PC-9 (cell line): ENCODE measurements at regions not wholly inside any gene's neighbourhood (a gene's known extent, or its start where the extent isn't known, plus 50 kb on each side); places are given as distances from the start of the nearest gene placed in this dataset.

Source experiments
- EZH2 ChIP-seq: fragments of 200-600 bp; sonication (generic); IDR thresholded peaks from 2 replicates; pipeline ENCODE4 v1.8.0; 2017; ENCODE audit warnings: antibody characterized with exemption, low read depth
- TF ChIP-seq, protein P1 (sequence below): fragments of 200-600 bp; sonication (generic); conservative IDR thresholded peaks from 2 replicates; pipeline ENCODE4 v1.6.1; 2017; ENCODE audit warnings: mixed run types, antibody characterized with exemption, mild to moderate bottlenecking, moderate library complexity

DNA sequence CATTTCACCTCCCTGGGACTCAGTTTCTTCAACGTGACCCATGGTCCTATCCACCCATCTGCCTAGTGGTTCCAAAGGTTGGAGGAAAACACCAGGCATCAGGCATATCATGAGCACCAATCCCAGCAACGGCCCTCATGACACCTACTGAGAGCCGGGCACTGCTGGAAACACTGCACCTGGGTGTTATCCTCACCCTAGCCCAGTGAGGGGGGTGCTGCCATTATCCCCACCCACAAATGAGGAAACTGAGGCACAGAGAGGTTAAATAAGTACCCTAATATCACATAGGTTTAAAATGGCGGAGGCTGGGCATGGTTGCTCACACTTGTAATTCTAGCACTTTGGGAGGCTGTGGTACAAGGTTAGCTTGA is 206.9 kb downstream of the MATN1 start:
- TF ChIP-seq, protein P1, sequence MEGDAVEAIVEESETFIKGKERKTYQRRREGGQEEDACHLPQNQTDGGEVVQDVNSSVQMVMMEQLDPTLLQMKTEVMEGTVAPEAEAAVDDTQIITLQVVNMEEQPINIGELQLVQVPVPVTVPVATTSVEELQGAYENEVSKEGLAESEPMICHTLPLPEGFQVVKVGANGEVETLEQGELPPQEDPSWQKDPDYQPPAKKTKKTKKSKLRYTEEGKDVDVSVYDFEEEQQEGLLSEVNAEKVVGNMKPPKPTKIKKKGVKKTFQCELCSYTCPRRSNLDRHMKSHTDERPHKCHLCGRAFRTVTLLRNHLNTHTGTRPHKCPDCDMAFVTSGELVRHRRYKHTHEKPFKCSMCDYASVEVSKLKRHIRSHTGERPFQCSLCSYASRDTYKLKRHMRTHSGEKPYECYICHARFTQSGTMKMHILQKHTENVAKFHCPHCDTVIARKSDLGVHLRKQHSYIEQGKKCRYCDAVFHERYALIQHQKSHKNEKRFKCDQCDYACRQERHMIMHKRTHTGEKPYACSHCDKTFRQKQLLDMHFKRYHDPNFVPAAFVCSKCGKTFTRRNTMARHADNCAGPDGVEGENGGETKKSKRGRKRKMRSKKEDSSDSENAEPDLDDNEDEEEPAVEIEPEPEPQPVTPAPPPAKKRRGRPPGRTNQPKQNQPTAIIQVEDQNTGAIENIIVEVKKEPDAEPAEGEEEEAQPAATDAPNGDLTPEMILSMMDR: no peak
- TF ChIP-seq EZH2: no peak
